Tibial artery (tissue), 4 donors: ENCODE measurements at regions not wholly inside any gene's neighbourhood (a gene's known extent, or its start where the extent isn't known, plus 50 kb on each side); places are given as distances from the start of the nearest gene placed in this dataset.

Experiments
- DNase-seq, 2 donors: peaks; one replicate each; pipeline ENCODE4 v3.0.0-alpha.2; 2019
- H3K27ac ChIP-seq, 2 donors: fragments of 200-600 bp; sonication (generic) in 1 of 2; 1 replicate in 1 of 2; 2 replicates in 1 of 2; pipeline ENCODE4 v1.5.1; 2018 to 2019; ENCODE audit warnings: mild to moderate bottlenecking in 1 of 2
- H3K27me3 ChIP-seq, 2 donors: fragments of 200-600 bp; sonication (generic) in 1 of 2; one replicate each; pipeline versions ENCODE4 v1.5.1 to v1.6.0; 2016 to 2019
- H3K36me3 ChIP-seq, 3 donors: fragments of 200-600 bp; sonication (generic) in 2 of 3; one replicate each; pipeline ENCODE4 v1.5.1; 2016 to 2019; ENCODE audit warnings: mild to moderate bottlenecking in 2 of 3
- H3K4me1 ChIP-seq, 4 donors: fragments of 200-600 bp; sonication (generic) in 2 of 4; 1 replicate in 3 of 4; 2 replicates in 1 of 4; pipeline ENCODE4 v1.5.1; 2016 to 2019
- H3K4me3 ChIP-seq, 2 donors: fragments of 200-600 bp; sonication (generic) in 1 of 2; 1 replicate in 1 of 2; 2 replicates in 1 of 2; pipeline ENCODE4 v1.5.1; 2018 to 2019; ENCODE audit warnings: mild to moderate bottlenecking in 2 of 2
- H3K9me3 ChIP-seq, 3 donors: fragments of 200-600 bp; sonication (generic) in 1 of 3; one replicate each; pipeline ENCODE4 v1.5.1; 2016 to 2019
- CTCF ChIP-seq, 2 experiments: fragments of 200-600 bp in 1 of 2; fragments of 450-650 bp in 1 of 2; IDR thresholded peaks; one replicate each; pipeline ENCODE4 v1.5.1; 2017 to 2019; ENCODE audit warnings: antibody characterized with exemption in 2 of 2, mild to moderate bottlenecking in 1 of 2, moderate library complexity in 1 of 2
- intact Hi-C: fragments of 100-400 bp; cut with DNase I; formaldehyde crosslinking; loops from one replicate; pipeline ENCODE4 v1.15.0; 2023; ENCODE audit warnings: low total_unique reads

DNA sequence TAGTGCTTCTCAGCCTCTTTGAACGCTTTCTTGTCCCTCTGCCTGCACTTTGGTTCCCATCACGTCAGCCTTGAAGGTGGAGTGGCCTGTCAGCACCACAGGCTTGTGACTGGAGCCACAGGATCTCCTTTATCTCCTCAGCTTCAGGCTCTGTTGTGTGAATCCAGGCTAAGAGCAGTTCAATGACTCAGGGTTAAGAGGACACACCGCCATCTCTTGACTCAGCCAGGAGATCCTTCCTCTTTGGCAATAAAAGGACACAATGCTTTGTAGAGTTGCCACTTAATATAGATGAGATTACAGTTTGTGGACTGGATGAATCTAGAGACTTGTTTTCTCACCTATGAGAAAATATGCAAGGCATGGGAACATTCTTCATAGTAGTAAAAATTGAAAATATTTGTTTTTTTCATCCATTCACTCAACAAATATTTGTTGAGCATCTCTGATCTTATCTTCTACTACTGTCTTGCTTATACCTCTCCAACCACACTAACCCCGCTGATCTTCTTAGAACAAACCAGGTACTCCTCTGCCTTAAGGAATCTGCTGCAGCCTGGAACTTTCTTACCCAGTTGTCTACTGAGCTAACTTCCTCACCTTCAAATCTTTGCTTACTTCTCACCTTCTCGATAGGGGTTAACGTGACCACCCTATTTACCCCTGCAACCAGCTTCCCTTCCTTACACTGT lies 62.3 kb downstream of the UCHL1 start:
- Histone ChIP-seq H3K9me3 (no peaks in the 10 kb centered on the region), H3K27ac (no peak overlapping the region), H3K27me3 (no peaks in the 10 kb centered on the region), H3K36me3 (no peaks in the 10 kb centered on the region), H3K4me1 (no peaks in the 10 kb centered on the region), H3K4me3 (no peak overlapping the region)
- intact Hi-C loops = no loop called here
- DNase-seq = no peak
- no peak for TF ChIP-seq CTCF (IDR thresholded peaks at IDR 0.05)

DNA sequence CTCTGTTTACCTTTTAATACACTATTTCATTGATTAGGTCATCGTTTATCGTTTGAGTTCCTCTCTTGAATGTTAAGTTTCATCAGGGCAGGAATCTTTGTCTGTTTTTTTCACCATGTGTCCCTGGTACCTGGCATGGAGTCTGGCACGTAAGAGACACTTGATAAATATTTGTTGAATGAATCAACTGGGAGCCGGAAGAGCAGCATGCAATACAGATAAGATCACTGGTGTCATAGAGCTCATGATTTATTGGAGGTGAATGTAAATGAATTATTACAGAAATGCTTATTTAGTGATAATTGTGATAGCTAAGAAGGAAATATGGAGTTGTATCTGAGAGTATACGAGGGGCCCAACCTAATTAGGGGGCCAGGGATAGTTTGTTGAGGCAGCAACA lies 62.8 kb downstream of the UCHL1 start:
- DNase-seq = no peak
- TF ChIP-seq CTCF (IDR thresholded peaks at IDR 0.05) = no peak
- Histone ChIP-seq H3K36me3 (no peaks in the 10 kb centered on the region), H3K27me3 (no peaks in the 10 kb centered on the region), H3K4me1 (no peaks in the 10 kb centered on the region), H3K27ac (no peak overlapping the region), H3K9me3 (no peaks in the 10 kb centered on the region), H3K4me3 (no peak overlapping the region)
- intact Hi-C loops = no loop called here

GRCh38 chr4:41320278-41320677 lies 63.5 kb downstream of the UCHL1 start:
- Histone ChIP-seq H3K4me3 (no peak overlapping the region), H3K27ac (no peak overlapping the region), H3K4me1 (no peaks in the 10 kb centered on the region), H3K9me3 (no peaks in the 10 kb centered on the region), H3K36me3 (no peaks in the 10 kb centered on the region), H3K27me3 (no peaks in the 10 kb centered on the region)
- TF ChIP-seq CTCF (IDR thresholded peaks at IDR 0.05) = no peak
- intact Hi-C loops = no loop called here
- DNase-seq = no peak

GRCh38 chr4:41320786-41321185 lies 64.1 kb downstream of the UCHL1 start:
- H3K27me3 ChIP-seq = no peaks in the 10 kb centered on the region
- H3K4me1 ChIP-seq = no peaks in the 10 kb centered on the region
- no peak overlapping the region for H3K4me3 ChIP-seq
- H3K9me3 ChIP-seq = no peaks in the 10 kb centered on the region
- intact Hi-C loops = no loop called here
- TF ChIP-seq CTCF (IDR thresholded peaks at IDR 0.05) = no peak
- no peak overlapping the region for H3K27ac ChIP-seq
- no peaks in the 10 kb centered on the region for H3K36me3 ChIP-seq
- no peak for DNase-seq

DNA sequence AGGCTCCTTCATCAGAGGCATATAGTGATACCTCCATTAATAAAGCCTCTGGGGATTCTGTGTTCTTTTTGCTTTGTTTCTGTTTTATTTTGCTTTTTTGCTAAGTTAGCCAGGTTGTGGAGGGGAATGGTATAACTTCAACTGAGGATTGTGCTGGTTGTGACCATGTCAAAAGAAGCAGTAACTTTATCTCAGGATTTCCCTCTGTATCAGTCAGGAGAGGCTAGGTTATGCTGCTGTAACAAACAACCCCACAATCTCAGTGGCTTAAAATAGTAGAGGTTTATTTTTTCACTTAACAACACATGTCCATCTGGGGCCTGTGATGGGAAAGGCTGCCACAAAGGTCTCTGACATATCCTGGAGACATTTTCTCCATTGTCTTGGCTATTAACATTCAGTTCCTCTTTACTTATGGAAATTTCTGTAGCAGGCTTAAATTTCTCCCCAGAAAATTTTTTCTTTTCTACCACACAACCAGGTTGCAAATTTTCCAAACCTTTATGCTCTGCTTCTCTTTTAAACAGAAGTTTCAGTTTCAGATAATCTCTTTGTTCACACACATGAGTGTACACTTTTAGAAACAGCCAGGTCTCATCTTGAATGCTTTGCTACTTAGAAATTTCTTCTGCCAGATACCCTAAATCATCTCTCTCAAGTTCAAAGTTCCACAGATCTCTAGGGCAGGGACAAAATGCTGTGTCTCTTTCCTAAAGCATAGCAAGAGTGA lies 64.7 kb downstream of the UCHL1 start:
- Histone ChIP-seq H3K4me1 (no peaks in the 10 kb centered on the region), H3K36me3 (no peaks in the 10 kb centered on the region), H3K4me3 (no peak overlapping the region), H3K9me3 (no peaks in the 10 kb centered on the region), H3K27ac (no peak overlapping the region), H3K27me3 (no peaks in the 10 kb centered on the region)
- TF ChIP-seq CTCF (IDR thresholded peaks at IDR 0.05) = no peak
- DNase-seq = no peak
- intact Hi-C loops = no loop called here
